HG02642 (cell line): ENCODE measurements at regions not wholly inside any gene's neighbourhood (a gene's known extent, or its start where the extent isn't known, plus 50 kb on each side); places are given as distances from the start of the nearest gene placed in this dataset.
"Not testable (repeated sequence)": the region's sequence is repeated elsewhere in the genome, so short reads cannot be mapped to it uniquely, and the experiment has no call there.

ENCODE experiments used
- ATAC-seq: cut with Tn5 transposase; IDR thresholded peaks from one replicate; pipeline ENCODE4 v1.9.1; 2021; ENCODE audit warnings: mild to moderate bottlenecking; ENCODE audit not compliant: unreplicated experiment, poor library complexity

GRCh38 chr6:106782536-106783285, 153.3 kb downstream of the QRSL1 start:
- ATAC-seq, result no peak

GRCh38 chr6:106779552-106779951, 150.2 kb downstream of the QRSL1 start:
- ATAC-seq, result not testable (repeated sequence)

DNA sequence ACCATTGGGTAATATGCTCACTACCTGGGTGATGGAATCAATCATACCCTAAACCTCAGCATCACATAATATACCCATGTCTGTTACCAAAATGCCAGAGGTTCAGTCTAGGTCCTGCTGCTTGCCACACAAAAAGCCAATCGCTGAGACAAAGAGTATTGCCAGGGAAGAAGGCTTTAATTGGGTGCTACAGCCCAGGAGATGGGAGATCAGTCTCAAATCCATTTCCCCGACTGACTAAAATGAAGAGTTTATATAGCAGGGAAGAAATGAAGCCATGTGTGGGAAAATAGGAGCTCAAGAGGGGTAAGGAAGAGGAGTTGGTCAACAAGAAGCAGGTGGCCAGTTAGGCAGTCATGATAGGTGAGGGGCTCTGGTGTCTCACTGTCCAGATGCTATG, 149.6 kb downstream of the QRSL1 start:
- ATAC-seq, result no peak

GRCh38 chr6:106773996-106774629, 144.7 kb downstream of the QRSL1 start:
- ATAC-seq, result no peak

- ATAC-seq, result no peak
Measured at GRCh38 chr6:106773522-106773921, 144.1 kb downstream of the QRSL1 start.

GRCh38 chr6:106772270-106773142, 143.1 kb downstream of the QRSL1 start:
- no peak for ATAC-seq

DNA sequence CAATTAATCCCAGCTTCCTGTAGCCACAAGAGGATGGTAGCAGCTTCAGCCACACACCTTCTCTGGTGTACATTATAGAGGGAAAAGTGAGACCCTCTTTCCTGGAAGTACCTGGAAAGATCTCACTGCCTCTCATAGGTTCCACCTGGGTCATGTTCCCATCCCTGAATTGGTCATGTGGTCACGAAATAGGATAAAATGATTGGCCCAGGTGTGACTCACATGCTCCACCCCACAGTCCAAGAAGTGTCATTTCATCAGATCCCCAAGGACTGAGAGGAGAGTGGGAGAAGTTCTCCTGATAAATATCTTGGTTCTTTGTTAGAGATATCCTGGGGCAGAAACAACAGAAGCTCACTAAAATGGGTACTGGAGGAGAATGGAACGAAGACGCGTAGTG, 142.4 kb downstream of the QRSL1 start:
- no peak for ATAC-seq

- no peak for ATAC-seq
Measured at GRCh38 chr6:106770663-106771062, 141.3 kb downstream of the QRSL1 start.

DNA sequence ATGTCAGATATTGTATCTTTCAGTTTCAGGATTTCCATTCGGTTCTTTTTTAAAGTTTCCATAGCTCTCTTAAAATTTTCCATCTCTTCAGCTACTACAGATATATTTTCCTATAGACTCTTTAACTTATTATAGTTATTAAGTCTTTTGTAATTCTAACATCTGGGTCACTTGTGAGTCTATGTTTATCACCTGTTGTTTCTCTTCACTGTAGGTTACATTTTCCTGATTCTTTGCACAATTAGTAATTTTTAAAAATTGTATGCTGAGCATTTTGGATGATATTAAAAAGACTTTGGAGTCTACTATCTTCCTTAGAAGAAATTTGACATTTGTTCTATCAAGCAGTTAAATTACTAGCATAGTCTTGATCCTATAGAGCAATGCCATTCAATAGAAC, 140.7 kb downstream of the QRSL1 start:
- no peak for ATAC-seq

GRCh38 chr6:106767271-106767670, 137.9 kb downstream of the QRSL1 start:
- ATAC-seq, result no peak

- ATAC-seq, result no peak
Measured at GRCh38 chr6:106766201-106766600, 136.8 kb downstream of the QRSL1 start.

GRCh38 chr6:106765496-106765895, 136.1 kb downstream of the QRSL1 start:
- no peak for ATAC-seq

- ATAC-seq, result no peak
Measured at GRCh38 chr6:106764353-106764980, 135.1 kb downstream of the QRSL1 start.

- no peak for ATAC-seq
Measured at GRCh38 chr6:106763361-106763760, 134.0 kb downstream of the QRSL1 start.

- ATAC-seq, result no peak
Measured at GRCh38 chr6:106761160-106761559, 131.8 kb downstream of the QRSL1 start.

DNA sequence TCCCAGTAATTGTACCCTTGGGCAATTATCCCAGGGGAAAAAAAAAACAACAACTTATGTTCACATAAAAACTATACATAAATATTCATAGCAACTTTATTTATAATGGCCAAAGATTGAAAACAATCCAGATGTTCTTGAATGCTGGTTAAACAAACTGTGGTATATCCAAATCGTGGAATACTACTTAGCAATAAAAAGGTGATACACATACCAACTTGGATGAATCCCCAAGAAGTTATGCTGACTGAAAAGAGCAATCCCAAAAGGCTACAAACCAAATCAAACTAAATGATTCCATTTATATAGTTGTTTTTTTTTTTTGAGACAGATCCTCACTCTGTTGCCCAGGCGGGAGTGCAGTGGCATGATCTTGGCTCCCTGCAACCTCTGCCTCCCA, 129.7 kb downstream of the QRSL1 start:
- ATAC-seq, result no peak

GRCh38 chr6:106757722-106758467, 128.5 kb downstream of the QRSL1 start:
- no peak for ATAC-seq

- ATAC-seq, result no peak
Measured at GRCh38 chr6:106757267-106757666, 127.9 kb downstream of the QRSL1 start.

GRCh38 chr6:106754215-106754614, 124.8 kb downstream of the QRSL1 start:
- no peak for ATAC-seq

DNA sequence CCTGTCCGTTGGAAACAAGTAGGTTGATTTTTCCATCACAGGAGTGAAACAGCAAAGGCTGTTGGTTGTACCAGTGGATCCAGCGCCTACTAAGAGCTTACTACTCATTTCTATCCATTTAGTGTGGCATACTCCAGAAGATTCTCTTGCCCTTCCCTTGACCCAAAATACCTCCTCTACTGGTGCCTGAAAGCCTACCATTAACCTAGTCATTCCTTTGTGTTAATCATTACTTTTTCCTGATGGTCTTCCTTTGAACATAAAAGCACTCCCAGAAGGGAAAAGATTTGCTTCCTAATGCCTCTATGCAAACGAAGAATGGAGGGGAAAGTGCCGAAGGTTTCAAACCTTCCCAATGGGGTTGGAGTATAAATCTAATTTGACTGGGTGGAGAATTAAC, 123.3 kb downstream of the QRSL1 start:
- no peak for ATAC-seq
